HG03095 (cell line): ENCODE measurements at regions not wholly inside any gene's neighbourhood (a gene's known extent, or its start where the extent isn't known, plus 50 kb on each side); places are given as distances from the start of the nearest gene placed in this dataset.

ENCODE experiments used
- ATAC-seq: cut with Tn5 transposase; IDR thresholded peaks from one replicate; pipeline ENCODE4 v1.9.1; 2021; ENCODE audit warnings: moderate library complexity; ENCODE audit not compliant: unreplicated experiment

DNA sequence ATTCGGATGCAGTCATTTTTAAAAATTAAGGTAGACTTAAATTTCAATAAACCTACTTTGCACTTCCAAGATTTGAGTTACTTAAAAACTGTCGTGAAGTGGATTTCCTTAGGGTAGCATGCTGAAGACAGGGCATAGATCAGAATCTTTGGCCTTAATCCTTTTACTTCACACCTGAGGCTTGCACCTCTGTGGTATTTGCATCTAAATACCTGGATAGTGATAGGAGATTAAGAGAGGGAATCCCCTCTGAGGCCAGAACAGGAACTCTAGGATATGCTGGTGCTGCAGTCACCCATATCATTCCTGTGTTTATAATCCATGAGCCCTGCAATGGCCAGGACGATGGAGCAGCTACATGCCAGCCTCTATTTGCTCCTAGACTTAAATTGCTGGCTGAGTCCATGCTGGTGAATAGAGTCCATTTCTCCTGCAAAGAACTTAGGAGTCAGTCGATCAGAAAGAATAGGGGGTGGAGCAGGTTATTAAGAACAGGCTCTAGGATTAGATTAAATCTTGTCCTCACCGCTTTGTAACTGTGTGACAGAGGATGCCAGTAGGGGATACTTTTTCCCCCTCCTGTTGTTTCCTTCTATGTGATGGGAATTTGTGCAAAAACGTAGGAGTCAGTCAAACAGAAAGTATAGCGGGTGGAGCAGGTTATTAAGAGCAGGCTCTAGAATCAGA lies 333.6 kb downstream of the DUSP10 start:
- no peak for ATAC-seq

DNA sequence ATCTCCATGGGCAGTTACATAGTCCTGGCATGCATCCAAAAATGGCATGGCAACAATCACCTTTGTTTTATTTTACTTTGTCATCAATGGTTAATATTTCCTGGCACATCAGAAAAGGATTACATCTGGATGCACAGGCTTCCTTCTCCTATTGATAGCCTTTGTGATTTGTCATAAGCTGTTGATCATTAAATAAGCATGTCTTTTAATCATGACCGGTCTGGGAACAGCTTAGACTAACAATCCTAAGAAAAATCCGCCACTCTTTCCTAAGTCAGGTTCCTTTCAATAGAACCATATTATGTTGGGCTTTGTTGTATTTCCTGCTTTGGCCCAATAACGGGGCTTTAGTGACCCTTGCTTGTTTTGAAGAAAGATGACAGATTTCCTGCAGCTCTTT lies 330.6 kb downstream of the DUSP10 start:
- no peak for ATAC-seq

DNA sequence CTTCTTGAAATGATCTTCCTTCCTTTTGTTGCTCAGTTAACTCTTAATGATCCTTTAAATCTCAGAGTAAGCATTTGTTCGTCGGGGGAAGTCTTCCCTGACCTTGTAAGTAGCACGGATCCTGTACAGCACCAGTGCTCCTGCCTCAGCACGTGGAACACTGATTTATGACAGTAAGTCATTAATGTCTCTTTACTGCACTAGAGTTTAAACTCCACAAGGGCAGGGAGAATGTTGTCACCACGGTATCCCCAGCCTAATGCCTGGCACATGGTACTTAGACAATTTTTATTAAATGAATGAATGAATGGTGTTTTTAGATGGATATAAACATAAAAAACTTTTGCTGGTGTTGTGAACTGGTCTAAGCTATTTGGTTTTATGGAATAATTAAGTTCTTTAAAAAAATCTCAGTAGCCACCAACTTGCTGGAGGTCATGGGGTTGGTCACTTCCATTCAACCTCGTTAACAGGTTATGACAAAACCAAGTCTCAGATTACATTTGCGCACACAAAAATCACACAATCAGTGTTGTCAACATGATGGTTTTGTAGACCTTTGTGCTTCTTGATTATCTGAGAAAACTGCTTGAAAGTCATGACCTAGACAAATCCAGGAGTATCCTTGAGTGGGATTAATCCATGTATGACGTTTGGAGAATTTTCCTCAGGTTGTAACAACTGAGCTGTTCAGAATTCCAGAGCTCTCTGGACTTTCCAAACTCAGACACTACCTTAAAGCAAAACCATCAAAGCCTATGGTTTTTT lies 326.9 kb downstream of the DUSP10 start:
- ATAC-seq: no peak

- no peak for ATAC-seq
These were observed 326.2 kb downstream of the DUSP10 start for GRCh38 chr1:221415651-221416050.

DNA sequence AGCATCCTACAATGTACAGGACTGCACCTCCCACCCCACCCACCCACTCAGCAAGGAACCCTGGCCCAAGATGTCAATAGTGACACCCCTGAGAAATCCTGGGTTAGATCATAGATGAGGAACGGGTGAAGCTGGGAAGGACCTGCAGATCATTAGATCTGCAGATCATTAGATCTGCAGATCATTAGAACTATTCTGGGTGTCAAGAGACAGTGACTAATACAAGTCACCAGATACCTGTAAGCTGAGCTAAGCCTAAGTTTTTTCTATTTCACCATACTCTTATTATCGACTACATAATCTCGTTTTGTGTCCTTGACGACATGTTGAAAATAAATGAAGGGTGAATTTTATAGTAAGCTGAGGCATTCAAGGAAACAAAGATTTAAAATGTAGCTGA lies 325.7 kb downstream of the DUSP10 start:
- ATAC-seq: no peak

- no peak for ATAC-seq
These were observed 325.2 kb downstream of the DUSP10 start for GRCh38 chr1:221416723-221417122.

DNA sequence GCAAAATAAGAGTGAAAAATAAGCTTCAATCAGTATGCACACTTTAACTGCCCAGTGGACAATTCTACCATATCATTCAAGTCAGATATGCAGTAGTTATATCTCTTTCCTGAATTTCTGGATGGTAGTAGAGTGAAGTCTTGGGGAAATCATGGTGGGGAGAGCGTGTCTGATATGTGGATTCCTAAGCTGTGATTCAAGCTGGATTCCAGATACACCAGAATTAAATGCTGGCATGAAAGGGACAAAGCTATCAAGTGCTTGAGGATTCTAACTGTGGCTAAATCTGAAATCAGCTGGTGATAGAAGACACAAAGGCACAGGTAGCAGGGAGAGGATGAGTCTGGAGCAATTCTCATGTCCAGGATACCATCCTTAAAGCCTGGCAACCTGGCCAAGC lies 323.5 kb downstream of the DUSP10 start:
- no peak for ATAC-seq

- ATAC-seq: no peak
These were observed 322.3 kb downstream of the DUSP10 start for GRCh38 chr1:221419513-221420095.

- no peak for ATAC-seq
These were observed 312.6 kb downstream of the DUSP10 start for GRCh38 chr1:221429264-221429663.

- no peak for ATAC-seq
These were observed 311.5 kb downstream of the DUSP10 start for GRCh38 chr1:221430152-221430960.

DNA sequence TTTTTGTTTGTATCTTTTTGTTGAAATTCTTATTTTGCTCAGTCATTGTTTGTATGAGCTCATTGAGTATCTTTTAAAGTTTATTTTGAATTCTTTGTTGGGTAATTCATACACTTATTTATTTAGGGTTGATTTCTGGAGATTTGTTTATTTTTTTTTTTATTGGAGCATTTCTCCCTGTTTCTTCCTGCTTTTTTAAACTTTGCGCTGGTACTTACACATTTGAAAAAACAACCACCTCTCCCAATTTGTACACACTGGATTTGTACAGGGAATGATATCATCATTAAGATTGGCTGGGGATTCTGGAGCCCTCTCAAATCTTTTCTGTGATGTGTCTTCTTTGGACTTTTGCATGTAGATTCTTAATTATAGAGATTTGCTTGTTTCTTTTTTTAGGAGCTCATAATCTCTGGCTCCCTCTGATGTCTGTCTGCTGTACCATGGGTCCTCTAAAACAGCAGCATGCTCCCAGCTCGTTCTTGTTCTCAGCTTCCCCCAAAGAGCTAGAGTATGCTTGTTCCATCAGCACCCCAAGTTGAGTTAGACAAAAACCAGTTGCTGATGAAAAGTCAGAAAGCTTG lies 310.7 kb downstream of the DUSP10 start:
- no peak for ATAC-seq

- no peak for ATAC-seq
These were observed 309.9 kb downstream of the DUSP10 start for GRCh38 chr1:221431961-221432360.

DNA sequence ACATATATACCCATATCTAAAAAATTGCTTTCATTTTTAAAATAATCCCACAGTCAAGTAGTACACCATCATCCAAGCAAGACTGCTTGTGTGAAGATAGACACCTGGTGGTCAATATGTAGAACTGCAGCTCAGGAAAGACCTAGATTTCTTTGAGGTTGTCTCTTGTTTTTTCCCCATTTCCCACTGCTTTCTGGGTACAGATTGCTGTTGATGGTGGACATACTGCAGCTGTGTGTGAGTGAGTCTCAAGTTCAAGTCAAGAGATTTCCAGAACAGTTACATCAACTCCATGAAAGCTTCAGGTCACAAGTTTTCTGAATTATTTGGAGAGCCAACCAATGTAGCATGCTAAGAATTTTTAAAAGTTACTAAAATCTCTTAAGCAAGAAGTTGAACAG lies 306.4 kb downstream of the DUSP10 start:
- ATAC-seq: peak; percentile 39

DNA sequence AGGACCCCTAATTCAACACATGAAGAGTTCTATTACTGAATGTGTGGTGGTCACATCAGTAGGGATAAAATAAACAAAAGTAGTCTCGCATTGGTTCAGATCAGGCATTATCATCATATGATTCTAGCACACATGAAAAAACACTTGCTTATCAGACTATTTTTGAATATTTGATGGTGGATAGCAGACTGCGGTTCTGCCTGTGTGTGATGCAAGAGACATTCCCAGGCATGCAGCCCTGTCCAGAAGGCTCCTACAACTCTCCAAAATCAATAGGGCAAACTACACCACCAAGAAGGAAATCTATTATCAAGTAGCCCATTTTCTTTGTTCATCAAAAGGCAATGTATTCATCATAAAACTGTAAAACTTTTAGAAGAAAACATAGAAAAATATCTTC lies 304.7 kb downstream of the DUSP10 start:
- ATAC-seq: no peak

- no peak for ATAC-seq
These were observed 304.0 kb downstream of the DUSP10 start for GRCh38 chr1:221437926-221438325.

GRCh38 chr1:221439008-221439746 lies 302.7 kb downstream of the DUSP10 start:
- peak; percentile 92 for ATAC-seq

DNA sequence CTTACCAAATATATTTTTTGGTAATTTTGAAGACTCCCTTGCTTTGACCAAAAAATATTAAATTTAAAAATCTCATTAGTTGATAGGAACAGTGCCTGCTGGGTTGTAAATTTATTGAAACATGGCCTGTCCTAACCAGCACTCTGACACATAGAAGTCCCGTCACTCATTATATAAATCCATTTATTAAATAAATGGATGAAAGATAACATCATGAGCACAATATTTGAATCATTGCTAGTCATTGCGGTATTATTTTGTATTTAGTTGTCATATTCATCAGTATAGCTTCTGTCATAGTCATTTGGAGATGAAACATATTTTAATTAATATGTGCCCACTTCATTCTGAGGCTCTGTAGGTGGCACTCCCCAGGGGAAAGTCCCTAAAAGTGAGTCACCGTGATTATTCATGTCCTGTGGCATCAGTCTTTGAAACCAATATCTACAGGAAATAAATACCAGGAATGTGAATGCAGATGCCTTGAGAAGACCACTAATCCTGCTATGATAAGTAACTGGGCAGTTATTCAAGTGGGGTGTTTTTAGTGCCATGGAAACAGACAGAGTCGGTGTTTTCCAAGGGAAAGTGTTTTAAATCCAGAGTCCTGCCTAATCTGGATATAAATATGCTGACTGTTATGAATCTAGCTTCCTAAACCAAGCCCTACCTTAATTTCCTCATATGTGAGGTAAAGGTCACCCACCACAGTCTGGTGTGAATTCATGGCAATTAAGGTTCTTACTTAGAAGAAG lies 302.0 kb downstream of the DUSP10 start:
- ATAC-seq: no peak

GRCh38 chr1:221440658-221441057 lies 301.2 kb downstream of the DUSP10 start:
- ATAC-seq: no peak

GRCh38 chr1:221442056-221442455 lies 299.8 kb downstream of the DUSP10 start:
- ATAC-seq: no peak

DNA sequence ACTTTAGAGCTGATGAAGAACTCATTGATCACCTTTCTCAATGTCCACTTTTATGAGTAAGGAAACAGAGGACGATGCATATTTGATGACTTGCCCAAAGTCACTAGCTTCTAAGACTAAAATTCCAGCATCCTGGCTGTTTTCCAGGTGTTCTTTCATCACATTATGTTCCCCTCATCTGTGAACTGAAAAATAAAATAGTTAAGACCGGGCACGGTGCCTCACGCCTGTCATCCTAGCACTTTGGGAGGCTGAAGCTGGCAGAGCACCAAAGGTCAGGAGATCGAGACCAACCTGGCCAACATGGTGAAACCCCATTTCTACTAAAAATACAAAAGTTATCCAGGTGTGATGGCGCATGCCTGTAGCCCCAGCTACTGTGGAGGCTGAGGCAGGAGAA lies 297.5 kb downstream of the DUSP10 start:
- ATAC-seq: no peak
